ENCODE measurements at regions not wholly inside any gene's neighbourhood (a gene's known extent, or its start where the extent isn't known, plus 50 kb on each side); places are given as distances from the start of the nearest gene placed in this dataset.

DNA sequence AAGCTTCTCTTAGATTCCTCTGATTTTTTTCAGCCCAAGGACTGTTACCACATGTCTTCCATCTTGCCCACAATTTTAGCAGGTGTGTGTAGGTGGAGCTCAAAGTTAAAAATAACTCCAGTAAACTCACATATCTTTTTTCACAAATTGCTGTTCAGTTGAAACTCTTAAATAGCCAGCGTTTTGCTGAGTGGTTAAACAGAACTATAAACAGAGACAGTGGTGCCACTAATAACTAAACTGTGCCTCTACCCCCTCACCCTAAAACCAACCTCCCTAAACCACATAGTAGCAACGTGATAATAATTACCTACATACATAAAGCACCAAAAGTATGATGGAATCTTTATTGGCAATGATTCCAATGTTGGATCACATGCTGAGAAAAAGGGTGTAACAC is 525.1 kb downstream of the PDCD6IP start:
- no peak for DNase-seq

- no peak for DNase-seq
These were observed 548.2 kb downstream of the PDCD6IP start for GRCh38 chr3:34346656-34347055.

- no peak for DNase-seq
These were observed 553.7 kb downstream of the PDCD6IP start for GRCh38 chr3:34351882-34352777.

GRCh38 chr3:34352778-34353331 is 554.4 kb downstream of the PDCD6IP start:
- no peak for DNase-seq

DNA sequence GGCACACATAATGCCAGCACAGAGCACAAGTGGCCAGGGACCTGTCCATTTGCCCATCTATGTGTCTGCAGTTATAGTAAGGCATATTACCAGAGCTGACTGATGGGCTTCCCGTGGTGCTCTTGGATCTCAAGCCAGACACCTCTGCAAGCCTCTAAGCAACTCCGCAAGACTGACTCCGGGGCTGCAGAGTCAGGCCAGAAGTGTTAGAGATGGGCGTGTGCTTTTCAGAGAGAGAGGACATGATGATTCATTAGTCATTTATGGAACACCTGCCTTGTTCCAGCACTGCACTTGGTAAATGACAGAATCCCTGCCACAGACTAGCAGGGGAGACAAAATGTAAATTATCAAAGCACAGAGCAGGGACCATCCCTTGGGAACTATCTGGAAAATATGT is 559.0 kb downstream of the PDCD6IP start:
- no peak for DNase-seq

GRCh38 chr3:34359064-34359463 is 560.6 kb downstream of the PDCD6IP start:
- DNase-seq: no peak

- no peak for DNase-seq
These were observed 562.3 kb downstream of the PDCD6IP start for GRCh38 chr3:34360713-34361112.

GRCh38 chr3:34361921-34362320 is 563.5 kb downstream of the PDCD6IP start:
- peak in 1 of 2 donors; percentile 6 for DNase-seq

GRCh38 chr3:34362910-34363309 is 564.5 kb downstream of the PDCD6IP start:
- DNase-seq: no peak

GRCh38 chr3:34363881-34364280 is 565.5 kb downstream of the PDCD6IP start:
- no peak for DNase-seq

- no peak for DNase-seq
These were observed 565.9 kb downstream of the PDCD6IP start for GRCh38 chr3:34364335-34364734.

DNA sequence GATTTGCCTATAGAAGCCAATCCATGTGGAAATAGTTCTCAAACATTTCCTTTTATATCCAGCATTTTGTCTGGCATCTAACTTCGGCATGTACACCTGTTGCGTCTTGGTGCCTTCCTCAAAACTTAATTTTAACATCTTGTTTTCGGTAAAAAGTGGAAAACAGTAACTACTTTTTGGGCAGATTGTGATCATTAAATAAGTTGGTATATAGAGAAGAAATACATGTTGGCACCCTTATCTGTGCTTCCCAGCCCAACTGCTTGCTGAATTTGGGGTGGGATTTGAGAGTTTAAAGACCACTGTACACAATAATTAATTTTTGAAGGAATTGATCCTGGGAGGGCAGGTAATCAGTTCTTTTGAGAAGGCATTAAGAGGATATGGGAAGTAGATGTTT is 566.8 kb downstream of the PDCD6IP start:
- no peak for DNase-seq

DNA sequence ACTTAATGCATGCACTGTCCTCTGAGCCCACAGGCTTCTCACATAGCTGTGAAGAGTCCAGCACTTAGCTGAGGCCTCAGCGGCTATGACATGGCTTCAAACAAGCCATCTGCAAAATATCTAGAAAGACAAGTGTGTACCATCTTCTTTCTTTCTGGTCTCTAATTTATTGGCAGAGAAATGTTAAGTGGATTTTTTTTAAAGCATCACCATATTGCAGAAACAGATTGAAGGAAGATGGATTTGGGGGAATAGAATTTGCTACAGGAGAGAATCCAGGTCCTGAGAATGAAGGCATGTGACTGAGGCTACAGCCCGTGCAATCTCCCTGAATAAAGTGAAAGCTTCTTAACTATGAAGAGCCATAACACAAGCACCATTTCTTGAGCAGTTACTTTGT is 567.3 kb downstream of the PDCD6IP start:
- DNase-seq: no peak

DNA sequence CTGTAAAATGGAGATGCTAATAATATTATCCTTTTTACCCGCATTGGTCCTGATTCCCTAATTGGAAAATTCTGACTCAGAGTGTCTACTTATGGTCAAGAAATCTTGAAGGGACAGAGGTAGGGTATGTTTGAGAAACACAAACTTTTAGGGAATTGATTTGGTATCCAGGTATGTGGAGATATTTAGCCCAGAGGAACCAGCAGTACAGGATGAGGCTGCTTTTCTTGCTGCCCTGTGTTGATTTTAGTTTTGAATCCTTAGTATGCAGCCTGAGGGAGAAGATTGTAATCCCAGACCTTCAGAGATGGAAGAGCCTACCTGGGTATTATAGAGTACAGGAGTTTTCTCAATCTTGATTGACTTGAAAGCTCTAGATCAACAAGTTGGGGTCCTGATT is 569.1 kb downstream of the PDCD6IP start:
- no peak for DNase-seq

DNA sequence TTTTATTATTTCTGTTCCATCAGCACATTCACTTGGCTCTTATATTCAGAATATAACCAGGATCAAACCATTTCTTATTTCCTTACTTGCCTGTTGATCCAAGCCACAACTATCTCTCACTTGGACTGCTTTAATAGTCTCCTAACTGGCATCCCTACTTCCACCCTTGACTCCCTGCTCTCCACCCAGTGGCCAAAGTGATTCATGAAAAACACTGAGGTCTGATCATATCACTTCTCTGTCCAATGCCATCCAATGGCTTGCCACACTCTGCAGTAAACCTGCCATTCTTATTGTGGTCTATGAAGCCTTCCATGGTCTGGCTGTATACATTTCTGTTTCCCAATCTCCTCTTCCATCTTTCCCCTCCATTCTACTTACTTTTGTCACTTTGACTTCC is 576.1 kb downstream of the PDCD6IP start:
- no peak for DNase-seq

GRCh38 chr3:34376691-34377090 is 578.3 kb downstream of the PDCD6IP start:
- DNase-seq: no peak

- no peak for DNase-seq
These were observed 579.5 kb downstream of the PDCD6IP start for GRCh38 chr3:34377961-34378360.

- DNase-seq: no peak
These were observed 582.8 kb downstream of the PDCD6IP start for GRCh38 chr3:34381243-34381642.

DNA sequence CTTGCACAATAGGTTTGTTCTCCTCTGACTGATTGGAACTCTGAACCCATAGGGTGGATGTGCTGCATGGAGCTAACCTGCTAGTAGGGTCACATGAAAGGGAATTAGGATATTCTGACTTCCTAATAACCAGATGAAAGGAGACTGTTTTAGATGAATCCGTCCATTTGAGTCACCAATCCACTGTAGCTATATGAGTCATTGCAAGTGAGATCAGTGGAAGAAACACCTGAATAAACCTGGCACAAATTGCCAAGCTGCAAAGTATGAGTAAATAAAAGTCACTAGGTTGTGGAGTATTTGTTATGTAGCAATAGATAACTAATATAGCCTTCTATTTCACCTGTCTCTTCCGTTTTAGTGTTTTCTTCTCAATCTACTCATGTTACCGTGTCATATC is 584.4 kb downstream of the PDCD6IP start:
- DNase-seq: no peak

- no peak for DNase-seq
These were observed 587.9 kb downstream of the PDCD6IP start for GRCh38 chr3:34386309-34386708.

DNA sequence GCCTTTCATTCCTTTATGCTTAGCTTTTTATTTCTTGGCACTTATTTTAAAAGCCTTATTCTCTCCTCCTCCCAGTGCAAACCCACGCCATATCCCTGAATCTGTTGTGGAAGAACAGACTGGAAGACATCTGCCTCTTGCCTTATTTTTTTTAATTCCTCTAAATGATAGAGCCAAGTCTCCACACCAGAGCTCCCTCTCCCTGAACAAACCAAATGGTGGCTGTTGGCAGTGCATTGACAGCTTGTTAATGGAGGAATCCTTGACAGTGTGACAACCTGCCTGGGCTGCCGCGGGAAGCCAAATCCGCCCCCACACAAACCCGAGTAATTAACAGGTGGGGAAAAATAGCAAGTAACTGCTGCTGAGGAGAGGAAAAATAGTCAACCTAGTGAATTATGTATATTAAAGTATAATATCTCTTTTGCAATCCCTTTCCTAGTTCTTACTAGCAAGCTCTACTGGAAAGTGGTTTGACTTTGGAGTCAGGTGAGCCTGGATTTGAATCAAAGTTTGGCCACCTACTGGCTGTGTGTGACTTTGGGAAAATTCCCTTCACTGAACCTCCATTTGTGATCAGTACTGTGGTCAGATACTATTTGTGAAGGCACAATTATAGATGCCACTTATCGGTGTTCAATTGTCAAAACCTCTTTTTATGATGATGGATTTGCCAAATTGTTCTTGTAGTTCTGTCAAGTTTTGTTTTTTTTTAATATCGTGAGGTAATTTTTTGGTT is 589.6 kb downstream of the PDCD6IP start:
- DNase-seq: no peak

DNA sequence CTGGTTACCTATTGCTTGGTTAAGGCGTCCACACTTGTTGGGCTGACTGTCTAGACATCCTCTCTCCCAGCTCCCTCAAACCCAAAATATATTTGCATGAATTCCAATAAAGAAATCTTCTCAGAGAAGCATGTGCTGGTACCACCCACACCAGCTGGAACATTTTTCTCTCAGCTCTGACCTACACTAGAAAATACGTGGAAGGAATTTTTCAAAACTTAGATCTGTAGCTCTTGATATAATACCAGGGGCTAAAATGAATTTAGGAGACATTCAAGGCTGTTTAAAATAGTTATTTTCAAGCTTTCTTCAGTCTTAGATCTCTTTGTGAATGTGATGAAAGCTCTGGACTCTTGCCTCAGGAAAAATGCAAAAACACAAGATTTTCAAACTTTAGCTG is 590.4 kb downstream of the PDCD6IP start:
- no peak for DNase-seq

- DNase-seq: no peak
These were observed 596.7 kb downstream of the PDCD6IP start for GRCh38 chr3:34394978-34395748.
